ENCODE measurements at regions not wholly inside any gene's neighbourhood (a gene's known extent, or its start where the extent isn't known, plus 50 kb on each side); places are given as distances from the start of the nearest gene placed in this dataset.

GRCh38 chr4:124469981-124470380 is 242.6 kb downstream of the ANKRD50 start:
- no peak for DNase-seq (ENCODE audit: low read depth)

GRCh38 chr4:124478470-124478869 is 234.1 kb downstream of the ANKRD50 start:
- no peak for DNase-seq (ENCODE audit: low read depth)

GRCh38 chr4:124480061-124480460 is 232.5 kb downstream of the ANKRD50 start:
- DNase-seq (ENCODE audit: low read depth): no peak

- DNase-seq (ENCODE audit: low read depth): no peak
These were observed 231.4 kb downstream of the ANKRD50 start for GRCh38 chr4:124481123-124481522.

GRCh38 chr4:124483048-124483906 is 229.3 kb downstream of the ANKRD50 start:
- no peak for DNase-seq (ENCODE audit: low read depth)

GRCh38 chr4:124484008-124484407 is 228.5 kb downstream of the ANKRD50 start:
- no peak for DNase-seq (ENCODE audit: low read depth)

GRCh38 chr4:124484940-124485339 is 227.6 kb downstream of the ANKRD50 start:
- DNase-seq (ENCODE audit: low read depth): no peak

GRCh38 chr4:124486423-124486822 is 226.1 kb downstream of the ANKRD50 start:
- DNase-seq (ENCODE audit: low read depth): no peak

GRCh38 chr4:124487651-124488050 is 224.9 kb downstream of the ANKRD50 start:
- no peak for DNase-seq (ENCODE audit: low read depth)

GRCh38 chr4:124491361-124492145 is 221.0 kb downstream of the ANKRD50 start:
- DNase-seq (ENCODE audit: low read depth): no peak

- no peak for DNase-seq (ENCODE audit: low read depth)
These were observed 213.3 kb downstream of the ANKRD50 start for GRCh38 chr4:124499261-124499660.

GRCh38 chr4:124501576-124501975 is 211.0 kb downstream of the ANKRD50 start:
- no peak for DNase-seq (ENCODE audit: low read depth)

GRCh38 chr4:124504431-124504830 is 208.1 kb downstream of the ANKRD50 start:
- DNase-seq (ENCODE audit: low read depth): no peak

- DNase-seq (ENCODE audit: low read depth): no peak
These were observed 207.3 kb downstream of the ANKRD50 start for GRCh38 chr4:124505211-124505610.

GRCh38 chr4:124509151-124509550 is 203.4 kb downstream of the ANKRD50 start:
- no peak for DNase-seq (ENCODE audit: low read depth)

- DNase-seq (ENCODE audit: low read depth): no peak
These were observed 197.9 kb downstream of the ANKRD50 start for GRCh38 chr4:124514588-124514987.

- no peak for DNase-seq (ENCODE audit: low read depth)
These were observed 196.9 kb downstream of the ANKRD50 start for GRCh38 chr4:124515591-124515990.

GRCh38 chr4:124519196-124519595 is 193.3 kb downstream of the ANKRD50 start:
- no peak for DNase-seq (ENCODE audit: low read depth)

GRCh38 chr4:124523816-124524215 is 188.7 kb downstream of the ANKRD50 start:
- no peak for DNase-seq (ENCODE audit: low read depth)

- DNase-seq (ENCODE audit: low read depth): no peak
These were observed 187.0 kb downstream of the ANKRD50 start for GRCh38 chr4:124525524-124525923.

GRCh38 chr4:124526331-124526730 is 186.2 kb downstream of the ANKRD50 start:
- DNase-seq (ENCODE audit: low read depth): no peak

- no peak for DNase-seq (ENCODE audit: low read depth)
These were observed 185.8 kb downstream of the ANKRD50 start for GRCh38 chr4:124526769-124527168.

GRCh38 chr4:124527364-124527763 is 185.2 kb downstream of the ANKRD50 start:
- no peak for DNase-seq (ENCODE audit: low read depth)
